Sigmoid colon (tissue), 3 donors: ENCODE measurements at regions not wholly inside any gene's neighbourhood (a gene's known extent, or its start where the extent isn't known, plus 50 kb on each side); places are given as distances from the start of the nearest gene placed in this dataset.

Experiments used
- CTCF ChIP-seq, 4 experiments: fragments of 450-650 bp in 3 of 4; fragments of 200-600 bp in 1 of 4; IDR thresholded peaks; one replicate each; pipeline ENCODE4 v1.5.1; 2016 to 2019; ENCODE audit warnings: antibody characterized with exemption in 4 of 4, mild to moderate bottlenecking in 3 of 4, moderate library complexity in 2 of 4
- POLR2A ChIP-seq, 2 donors: fragments of 450-650 bp; IDR thresholded peaks; one replicate each; pipeline ENCODE4 v1.6.1; 2016; ENCODE audit warnings: antibody characterized with exemption in 2 of 2, mild to moderate bottlenecking in 2 of 2, moderate library complexity in 2 of 2

- no peak for TF ChIP-seq CTCF (IDR thresholded peaks at IDR 0.05)
- TF ChIP-seq POLR2A (IDR thresholded peaks at IDR 0.05) = no peak
These were observed 91.9 kb upstream of the MBNL2 start for GRCh38 chr13:97130190-97130589.
